A549 (cell line): ENCODE measurements at regions not wholly inside any gene's neighbourhood (a gene's known extent, or its start where the extent isn't known, plus 50 kb on each side); places are given as distances from the start of the nearest gene placed in this dataset.

Experiments used
- ATAC-seq, 2 experiments: fragments of 200-7000 bp in 1 of 2; fragments of >200 bp in 1 of 2; cut with Nextera tagmentation in 1 of 2; cut with Tn5 transposase in 1 of 2; 3 replicates each; pipeline versions ENCODE4 v1.8.0 to v1.9.1; 2018 to 2020; ENCODE audit warnings: mild to moderate bottlenecking in 1 of 2, moderate library complexity in 1 of 2
- CTCF ChIA-PET: fragments of 300-600 bp; sonication (Branson Sonifier 250); formaldehyde crosslinking; extraction: SDS; loops from one replicate; lab custom pipeline; 2021; ENCODE audit warnings: antibody characterized with exemption, inconsistent platforms; lab: Yijun Ruan, JAX
- POLR2A ChIA-PET: fragments of 350-600 bp; formaldehyde crosslinking; extraction: SDS; loops from one replicate; lab custom pipeline; 2021; ENCODE audit warnings: antibody characterized with exemption, inconsistent platforms; lab: Yijun Ruan, JAX
- DNase-seq, 2 experiments: peaks; one replicate each; pipeline versions ENCODE4 v3.0.0 to v3.0.0-alpha.2; 2011 to 2016; ENCODE audit warnings: low read depth in 1 of 2, low spot score in 1 of 2
- FAIRE-seq: peaks from 2 replicates; lab custom pipeline; 2011; peaks lifted over from hg19 to GRCh38; lab: Jason Lieb, UNC
- H3K27ac ChIP-seq, 2 experiments: fragments of >200 bp; sonication (Bioruptor Twin); formaldehyde crosslinking; 3 replicates each; pipeline ENCODE4 v1.5.1; 2016 to 2017
- H3K4me1 ChIP-seq: fragments of >200 bp; sonication (Bioruptor Twin); formaldehyde crosslinking; 3 replicates; pipeline ENCODE4 v1.6.1; 2016
- H3K4me2 ChIP-seq: fragments of >200 bp; sonication (Bioruptor Twin); formaldehyde crosslinking; 3 replicates; pipeline ENCODE4 v1.6.1; 2016
- H3K4me3 ChIP-seq: fragments of >200 bp; sonication (Bioruptor Twin); formaldehyde crosslinking; 3 replicates; pipeline ENCODE4 v1.5.1; 2016
- H3K9me3 ChIP-seq: fragments of >200 bp; sonication (Bioruptor Twin); formaldehyde crosslinking; 3 replicates; pipeline ENCODE4 v1.6.1; 2016
- ATOH8 ChIP-seq: fragments of 250-450 bp; sonication (Bioruptor Pico); IDR thresholded peaks from 2 replicates; pipeline ENCODE4 v1.5.0; 2020; ENCODE audit warnings: low read depth, mild to moderate bottlenecking, moderate library complexity
- CBX2 ChIP-seq: fragments of 200-600 bp; sonication (generic); IDR thresholded peaks from 2 replicates; pipeline ENCODE4 v1.6.1; 2016; ENCODE audit warnings: low read depth, mild to moderate bottlenecking, borderline replicate concordance
- CHD4 ChIP-seq: fragments of 200-600 bp; sonication (generic); IDR thresholded peaks from 2 replicates; pipeline ENCODE4 v1.6.1; 2016; ENCODE audit warnings: antibody characterized with exemption, mild to moderate bottlenecking, borderline replicate concordance
- E2F6 ChIP-seq: IDR thresholded peaks from 2 replicates; pipeline ENCODE4 v1.6.1; 2012; ENCODE audit warnings: low read depth, borderline replicate concordance
- HEYL ChIP-seq: fragments of 250-450 bp; sonication (Bioruptor Pico); IDR thresholded peaks from 2 replicates; pipeline ENCODE4 v1.8.0; 2021; ENCODE audit warnings: mild to moderate bottlenecking, moderate library complexity
- HMGXB4 ChIP-seq: fragments of 250-450 bp; sonication (Bioruptor Pico); IDR thresholded peaks from 2 replicates; pipeline ENCODE4 v1.5.0; 2021; ENCODE audit warnings: mild to moderate bottlenecking, moderate library complexity, borderline replicate concordance
- HOXB13 ChIP-seq: fragments of 250-450 bp; sonication (Bioruptor Pico); IDR thresholded peaks from 2 replicates; pipeline ENCODE4 v1.5.0; 2020; ENCODE audit warnings: low read depth, mild to moderate bottlenecking, moderate library complexity
- HOXB5 ChIP-seq: fragments of 250-450 bp; sonication (Bioruptor Pico); IDR thresholded peaks from 2 replicates; pipeline ENCODE4 v1.5.0; 2020; ENCODE audit warnings: mild to moderate bottlenecking, moderate library complexity
- JUNB ChIP-seq: fragments of >200 bp; sonication (Bioruptor Twin); formaldehyde crosslinking; IDR thresholded peaks from 2 replicates; pipeline ENCODE4 v1.6.1; 2016
- MAFK ChIP-seq: fragments of 450-650 bp; IDR thresholded peaks from 2 replicates; pipeline ENCODE4 v1.6.1; 2014; ENCODE audit not compliant: partially characterized antibody
- MAZ ChIP-seq: fragments of 150-350 bp; IDR thresholded peaks from 2 replicates; pipeline ENCODE4 v1.6.1; 2014; ENCODE audit warnings: antibody characterized with exemption, low read depth, low read length, borderline replicate concordance
- NFE2L2 ChIP-seq: fragments of 150-350 bp; conservative IDR thresholded peaks from 2 replicates; pipeline ENCODE4 v1.6.1; 2014; ENCODE audit warnings: low read length
- NPAS2 ChIP-seq: fragments of 250-450 bp; sonication (Bioruptor Pico); IDR thresholded peaks from 2 replicates; pipeline ENCODE4 v1.8.0; 2022; ENCODE audit warnings: mild to moderate bottlenecking, moderate library complexity, borderline replicate concordance
- NR3C1 ChIP-seq: fragments of >200 bp; sonication (Bioruptor Twin); formaldehyde crosslinking; IDR thresholded peaks from 3 replicates; pipeline ENCODE4 v1.6.1; 2017
- POLR2A ChIP-seq: IDR thresholded peaks from 2 replicates; pipeline ENCODE4 v1.6.1; 2012; ENCODE audit warnings: mild to moderate bottlenecking, low read length
- POLR2AphosphoS2 ChIP-seq: conservative IDR thresholded peaks from 2 replicates; pipeline ENCODE4 v1.6.1; 2012; ENCODE audit warnings: low read length, improper control_type of control experiment, inconsistent platforms
- RARB ChIP-seq: fragments of 250-450 bp; sonication (Bioruptor Pico); IDR thresholded peaks from 2 replicates; pipeline ENCODE4 v1.8.0; 2021; ENCODE audit warnings: mild to moderate bottlenecking, moderate library complexity
- SREBF2 ChIP-seq: fragments of 450-650 bp; IDR thresholded peaks from 2 replicates; pipeline ENCODE4 v1.6.1; 2014; ENCODE audit warnings: mild to moderate bottlenecking, moderate library complexity
- USF2 ChIP-seq: fragments of 450-650 bp; IDR thresholded peaks from 2 replicates; pipeline ENCODE4 v1.6.1; 2014; ENCODE audit warnings: antibody characterized with exemption
- ZSCAN20 ChIP-seq: fragments of 250-450 bp; sonication (Bioruptor Pico); IDR thresholded peaks from 2 replicates; pipeline ENCODE4 v1.8.0; 2022; ENCODE audit warnings: mild to moderate bottlenecking, moderate library complexity
- WGBS: methylation state at CpG from one replicate; pipeline ENCODE4 v1.1.6; 2017; ENCODE audit errors: missing lambda C conversion rate; 5-methylcytosine and 5-hydroxymethylcytosine counted together

GRCh38 chr2:181367411-181367810 lies 89.8 kb upstream of the ITGA4 start (continued):
- TF ChIP-seq ATOH8 (CRISPR knock-in tag) (no peak), MAFK (no peak), HOXB13 (no peak)

- TF ChIP-seq MAFK, result no peak
- no peak for TF ChIP-seq POLR2AphosphoS2
- TF ChIP-seq NR3C1, result no peak
- TF ChIP-seq HOXB13, result no peak
- no peak for TF ChIP-seq E2F6
- no peak for TF ChIP-seq JUNB
- no peak for TF ChIP-seq SREBF2
- no peak for TF ChIP-seq CHD4
- no peak for TF ChIP-seq NFE2L2
- TF ChIP-seq CBX2, result no peak
- TF ChIP-seq HMGXB4 (CRISPR knock-in tag), result no peak
- no peak for TF ChIP-seq HOXB5 (CRISPR knock-in tag)
- no peak for TF ChIP-seq RARB (CRISPR knock-in tag)
- TF ChIP-seq USF2, result no peak
- no peak for TF ChIP-seq HEYL
- TF ChIP-seq POLR2A, result no peak
- no peak for TF ChIP-seq NPAS2 (CRISPR knock-in tag)
- TF ChIP-seq MAZ, result no peak
- ChIA-PET CTCF (interaction anchor here (1.5 kb wide), 1 partner anchor 347 kb away, joined by 3 read pairs; no protein-coding TSS in a partner anchor), POLR2A (no interaction called here)
- no peak overlapping the region for H3K27ac ChIP-seq
- no peak overlapping the region for H3K4me2 ChIP-seq
- WGBS, result 58% methylated on average over 2 of the region's 2 CpGs
- H3K9me3 ChIP-seq, result no peaks in the 10 kb centered on the region
- no peak for FAIRE-seq
- H3K4me3 ChIP-seq, result no peak overlapping the region
- no peak for ATAC-seq
- DNase-seq, result no peak
- no peaks in the 10 kb centered on the region for H3K4me1 ChIP-seq
Observed at GRCh38 chr2:181367906-181368435, 89.2 kb upstream of the ITGA4 start.

- 54% methylated on average over 3 of the region's 3 CpGs for WGBS
- FAIRE-seq (no peak), DNase-seq (no peak), ATAC-seq (no peak)
- Histone ChIP-seq H3K4me3 (no peak overlapping the region), H3K27ac (no peak overlapping the region), H3K4me1 (no peaks in the 10 kb centered on the region), H3K4me2 (no peak overlapping the region)
- POLR2A ChIA-PET, result no interaction called here
- CTCF ChIA-PET, result no interaction called here
- TF ChIP-seq ZSCAN20 (CRISPR knock-in tag), result no peak
- TF ChIP-seq, all 56 proteins: peak for 0
- H3K9me3 ChIP-seq, result no peaks in the 10 kb centered on the region
Observed at GRCh38 chr2:181370126-181370525, 87.1 kb upstream of the ITGA4 start.
